ENCODE measurements at regions not wholly inside any gene's neighbourhood (a gene's known extent, or its start where the extent isn't known, plus 50 kb on each side); places are given as distances from the start of the nearest gene placed in this dataset.
A peak's percentile ranks its signal among the peaks of the same experiment; 100 is the strongest.

- Histone ChIP-seq H3K9ac (replicated peaks in 1 of 4; ENCODE audit: extremely low read depth in 1 of 4, low read depth in 3 of 4, low read length in 3 of 4) (no peak overlapping the region), H3K4me1 (replicated peaks in 1 of 4; ENCODE audit: control insufficient read depth in 3 of 4, insufficient read depth in 4 of 4, low read length in 3 of 4) (peaks cover 0 to 14% (median 4%) of the 10 kb centered on the region in 4 experiments; a peak in 3 of 7 replicates), H3K4me2 (ENCODE audit: insufficient read depth in 1 of 2, low read depth in 2 of 2, low read length in 2 of 2) (no peak overlapping the region), H4K20me1 (replicated peaks in 1 of 2; ENCODE audit: control insufficient read depth in 1 of 2, insufficient read depth in 2 of 2, low read length in 2 of 2) (no peaks in the 10 kb centered on the region), H3K79me2 (ENCODE audit: control insufficient read depth in 1 of 2, insufficient read depth in 2 of 2, low read length in 2 of 2) (no peaks in the 10 kb centered on the region), H2BK20ac (ENCODE audit: low read length) (no peak overlapping the region), H3K9me3 (ENCODE audit: insufficient read depth in 2 of 2, low read depth in 1 of 2, low read length in 1 of 2) (no peaks in the 10 kb centered on the region), H3K56ac (replicated peaks; ENCODE audit: insufficient read length, low read depth, low read length) (no peak overlapping the region), H3K18ac (ENCODE audit: extremely low read depth, low read length) (no peak overlapping the region), H3K36me3 (ENCODE audit: control insufficient read depth in 2 of 4, insufficient read depth in 4 of 4, low read length in 3 of 4) (no peaks in the 10 kb centered on the region), H3K4ac (replicated peaks; ENCODE audit: insufficient read length, low read depth, low read length) (no peak overlapping the region), H3K23ac (ENCODE audit: insufficient read length) (no peak overlapping the region), H2BK15ac (ENCODE audit: low read length) (no peak overlapping the region), H2BK120ac (replicated peaks; ENCODE audit: low read depth, low read length) (no peak overlapping the region), H3K79me1 (ENCODE audit: low read depth, low read length) (no peaks in the 10 kb centered on the region), H2AK5ac (ENCODE audit: low read depth, low read length) (no peak overlapping the region), H3K14ac (ENCODE audit: insufficient read length) (no peak overlapping the region), H4K91ac (replicated peaks; ENCODE audit: insufficient read length, low read length) (no peak overlapping the region), H3K4me3 (ENCODE audit: extremely low read depth in 1 of 4, insufficient read depth in 2 of 4, low read depth in 3 of 4, low read length in 4 of 4) (no peak overlapping the region), H3K27ac (ENCODE audit: low read depth, low read length) (no peak overlapping the region), H4K8ac (ENCODE audit: extremely low read depth, insufficient read depth, low read length) (no peak overlapping the region), H2AFZ (ENCODE audit: low read length) (no peak overlapping the region), H3K23me2 (ENCODE audit: low read depth, low read length) (no peaks in the 10 kb centered on the region), H4K5ac (ENCODE audit: insufficient read length, low read depth, low read length) (no peak overlapping the region), H2BK5ac (ENCODE audit: low read depth, low read length) (no peak overlapping the region), H2BK12ac (ENCODE audit: low read depth, low read length) (no peak overlapping the region), H3K27me3 (replicated peaks in 1 of 4; ENCODE audit: control insufficient read depth in 3 of 4, extremely low read depth in 1 of 4, insufficient read depth in 3 of 4, low read length in 3 of 4) (no peaks in the 10 kb centered on the region)
- ChIA-PET POLR2A (ENCODE audit: partially characterized antibody) (no interaction called here), CTCF (ENCODE audit: partially characterized antibody) (no interaction called here)
- TF ChIP-seq SP1 (IDR thresholded peaks at IDR 0.05; ENCODE audit: low read depth, low read length): no peak
- TF ChIP-seq BACH1 (IDR thresholded peaks at IDR 0.05; ENCODE audit: low read length): no peak
- TF ChIP-seq POLR2A (IDR thresholded peaks at IDR 0.05; ENCODE audit: control extremely low read depth in 1 of 2, low read depth in 2 of 2, low read length in 2 of 2): no peak
- TF ChIP-seq RAD21 (IDR thresholded peaks at IDR 0.05 in 1 of 2, conservative IDR thresholded peaks at IDR 0.05 in 1 of 2; ENCODE audit: low read depth in 2 of 2, low read length in 2 of 2): no peak
- TF ChIP-seq CHD1 (IDR thresholded peaks at IDR 0.05; ENCODE audit: low read depth, low read length): no peak
- peak; percentile 91 for TF ChIP-seq YY1 (IDR thresholded peaks at IDR 0.05; ENCODE audit: low read depth, low read length)
- WGBS, 2 experiments (ENCODE audit: extremely low coverage in 1 of 2, insufficient coverage in 1 of 2, insufficient read length in 1 of 2, insufficient replicate concordance in 2 of 2, low coverage in 1 of 2, low lambda C conversion rate in 2 of 2, missing lambda C conversion rate in 1 of 2): 91% methylated on average over 1 of the region's 1 CpG; no CpG with 5 or more reads in 1 of the 2 experiments
- DNase-seq (ENCODE audit: low read depth in 1 of 2, low spot score in 2 of 2) (no peak), FAIRE-seq (no peak)
Observed at GRCh38 chr18:28712172-28712571, 535.2 kb upstream of the CDH2 start.
